HEK293 (cell line): ENCODE measurements at regions not wholly inside any gene's neighbourhood (a gene's known extent, or its start where the extent isn't known, plus 50 kb on each side); places are given as distances from the start of the nearest gene placed in this dataset.

ENCODE experiments used
- CTCF ChIA-PET: fragments of 350-600 bp; formaldehyde crosslinking; extraction: SDS; loops from one replicate; lab custom pipeline; 2021; ENCODE audit warnings: antibody characterized with exemption; lab: Yijun Ruan, JAX
- POLR2A ChIA-PET: fragments of 300-600 bp; formaldehyde crosslinking; extraction: SDS; loops from one replicate; lab custom pipeline; 2020; ENCODE audit warnings: antibody characterized with exemption, inconsistent platforms; lab: Yijun Ruan, JAX
- H3K27ac ChIP-seq: fragments of 200-500 bp; sonication (Bioruptor generic); 2 replicates; pipeline ENCODE4 v1.5.1; 2014; ENCODE audit warnings: low read depth, low read length, control low read depth, inconsistent platforms; ENCODE audit errors: extremely low read depth
- H3K36me3 ChIP-seq, 2 experiments: fragments of 200-500 bp in 1 of 2; sonication (Bioruptor generic) in 1 of 2; 1 replicate in 1 of 2; 2 replicates in 1 of 2; pipeline ENCODE4 v1.5.1; 2014 to 2017; ENCODE audit warnings: inconsistent platforms in 2 of 2, low read length in 2 of 2; ENCODE audit not compliant: control insufficient read depth in 2 of 2, insufficient read depth in 1 of 2
- H3K4me1 ChIP-seq: fragments of 200-500 bp; sonication (Bioruptor generic); 2 replicates; pipeline ENCODE4 v1.5.1; 2014; ENCODE audit warnings: mild to moderate bottlenecking, low read length, inconsistent platforms; ENCODE audit not compliant: control insufficient read depth, insufficient read depth
- H3K4me3 ChIP-seq: 2 replicates; pipeline ENCODE4 v1.5.1; 2011; ENCODE audit warnings: low read depth, mild to moderate bottlenecking, control low read depth, low read length, moderate library complexity
- H3K9me3 ChIP-seq: fragments of 200-500 bp; sonication (Bioruptor generic); 2 replicates; pipeline ENCODE4 v1.5.1; 2014; ENCODE audit warnings: low read depth, low read length, inconsistent platforms; ENCODE audit not compliant: control insufficient read depth, insufficient read depth
- FEZF1 ChIP-seq: fragments of 450-650 bp; formaldehyde crosslinking; IDR thresholded peaks from 2 replicates; pipeline ENCODE4 v1.5.1; 2016; ENCODE audit warnings: missing biosample characterization, missing genetic modification characterization
- KLF10 ChIP-seq: fragments of 450-650 bp; IDR thresholded peaks from 2 replicates; pipeline ENCODE4 v1.5.1; 2018; ENCODE audit warnings: missing biosample characterization, mild to moderate bottlenecking, missing genetic modification characterization
- OSR2 ChIP-seq: fragments of 450-650 bp; formaldehyde crosslinking; IDR thresholded peaks from 2 replicates; pipeline ENCODE4 v1.5.1; 2016; ENCODE audit warnings: missing biosample characterization, missing genetic modification characterization
- SP2 ChIP-seq: fragments of 450-650 bp; formaldehyde crosslinking; IDR thresholded peaks from 2 replicates; pipeline ENCODE4 v1.5.1; 2016; ENCODE audit warnings: missing biosample characterization, missing genetic modification characterization
- SP7 ChIP-seq: fragments of 450-650 bp; formaldehyde crosslinking; IDR thresholded peaks from 2 replicates; pipeline ENCODE4 v1.5.1; 2016; ENCODE audit warnings: missing biosample characterization, missing genetic modification characterization
- YY2 ChIP-seq: fragments of 450-650 bp; formaldehyde crosslinking; IDR thresholded peaks from 2 replicates; pipeline ENCODE4 v1.5.1; 2016; ENCODE audit warnings: missing biosample characterization, missing genetic modification characterization
- ZBTB8A ChIP-seq: fragments of 450-650 bp; formaldehyde crosslinking; IDR thresholded peaks from 2 replicates; pipeline ENCODE4 v1.5.1; 2016; ENCODE audit warnings: missing biosample characterization, missing genetic modification characterization
- ZNF140 ChIP-seq: fragments of 450-650 bp; formaldehyde crosslinking; IDR thresholded peaks from 2 replicates; pipeline ENCODE4 v1.5.1; 2016; ENCODE audit warnings: missing biosample characterization, missing genetic modification characterization
- ZNF146 ChIP-seq: fragments of 450-650 bp; formaldehyde crosslinking; IDR thresholded peaks from 2 replicates; pipeline ENCODE4 v1.5.1; 2016; ENCODE audit warnings: missing biosample characterization, missing genetic modification characterization
- ZNF16 ChIP-seq: fragments of 450-650 bp; formaldehyde crosslinking; IDR thresholded peaks from 2 replicates; pipeline ENCODE4 v1.5.1; 2016; ENCODE audit warnings: low read depth, missing biosample characterization, missing genetic modification characterization
- ZNF670 ChIP-seq: fragments of 450-650 bp; formaldehyde crosslinking; IDR thresholded peaks from 2 replicates; pipeline ENCODE4 v1.5.1; 2016; ENCODE audit warnings: missing biosample characterization, missing genetic modification characterization, low read depth
- ZNF777 ChIP-seq: fragments of 450-650 bp; formaldehyde crosslinking; IDR thresholded peaks from 2 replicates; pipeline ENCODE4 v1.5.1; 2017; ENCODE audit warnings: missing biosample characterization, missing genetic modification characterization, borderline replicate concordance
- TF ChIP-seq, protein P1 (sequence below): fragments of 450-650 bp; formaldehyde crosslinking; IDR thresholded peaks from 2 replicates; pipeline ENCODE4 v1.5.1; 2017; ENCODE audit warnings: missing biosample characterization, missing genetic modification characterization
- TF ChIP-seq, protein P2 (sequence below): fragments of 450-650 bp; formaldehyde crosslinking; IDR thresholded peaks from 2 replicates; pipeline ENCODE4 v1.5.1; 2016; ENCODE audit warnings: missing biosample characterization, missing genetic modification characterization
- TF ChIP-seq, protein P3 (sequence below): fragments of 450-650 bp; formaldehyde crosslinking; IDR thresholded peaks from 2 replicates; pipeline ENCODE4 v1.5.1; 2016; ENCODE audit warnings: missing biosample characterization, missing genetic modification characterization
- TF ChIP-seq, protein P4 (sequence below): fragments of 450-650 bp; formaldehyde crosslinking; IDR thresholded peaks from 2 replicates; pipeline ENCODE4 v1.5.1; 2016; ENCODE audit warnings: missing biosample characterization, missing genetic modification characterization

DNA sequence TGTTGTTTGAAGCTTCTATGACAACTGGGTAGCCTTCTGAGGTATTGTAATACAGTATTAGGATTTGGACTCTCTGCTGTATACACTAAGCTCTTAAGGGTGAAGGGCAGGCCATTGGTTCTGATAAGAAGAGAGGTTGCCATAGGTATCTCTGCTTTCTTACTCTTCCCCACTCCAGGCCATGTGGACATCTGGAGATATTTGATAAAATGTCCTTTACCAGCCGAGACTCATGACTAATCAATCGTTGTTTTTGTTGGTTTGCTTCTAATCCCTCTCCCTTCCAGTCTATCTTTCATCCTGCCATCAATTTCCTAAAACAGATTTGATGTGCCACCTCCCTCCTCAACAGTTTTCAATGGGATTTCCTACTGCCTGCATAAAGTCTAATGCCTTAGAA lies 64.6 kb upstream of the WDR26 start (continued):
- TF ChIP-seq YY2 (tag by site-specific recombination), result no peak
- TF ChIP-seq, protein P1, sequence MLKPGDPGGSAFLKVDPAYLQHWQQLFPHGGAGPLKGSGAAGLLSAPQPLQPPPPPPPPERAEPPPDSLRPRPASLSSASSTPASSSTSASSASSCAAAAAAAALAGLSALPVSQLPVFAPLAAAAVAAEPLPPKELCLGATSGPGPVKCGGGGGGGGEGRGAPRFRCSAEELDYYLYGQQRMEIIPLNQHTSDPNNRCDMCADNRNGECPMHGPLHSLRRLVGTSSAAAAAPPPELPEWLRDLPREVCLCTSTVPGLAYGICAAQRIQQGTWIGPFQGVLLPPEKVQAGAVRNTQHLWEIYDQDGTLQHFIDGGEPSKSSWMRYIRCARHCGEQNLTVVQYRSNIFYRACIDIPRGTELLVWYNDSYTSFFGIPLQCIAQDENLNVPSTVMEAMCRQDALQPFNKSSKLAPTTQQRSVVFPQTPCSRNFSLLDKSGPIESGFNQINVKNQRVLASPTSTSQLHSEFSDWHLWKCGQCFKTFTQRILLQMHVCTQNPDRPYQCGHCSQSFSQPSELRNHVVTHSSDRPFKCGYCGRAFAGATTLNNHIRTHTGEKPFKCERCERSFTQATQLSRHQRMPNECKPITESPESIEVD (tag by site-specific recombination), result no peak
- no peak for TF ChIP-seq ZBTB8A

DNA sequence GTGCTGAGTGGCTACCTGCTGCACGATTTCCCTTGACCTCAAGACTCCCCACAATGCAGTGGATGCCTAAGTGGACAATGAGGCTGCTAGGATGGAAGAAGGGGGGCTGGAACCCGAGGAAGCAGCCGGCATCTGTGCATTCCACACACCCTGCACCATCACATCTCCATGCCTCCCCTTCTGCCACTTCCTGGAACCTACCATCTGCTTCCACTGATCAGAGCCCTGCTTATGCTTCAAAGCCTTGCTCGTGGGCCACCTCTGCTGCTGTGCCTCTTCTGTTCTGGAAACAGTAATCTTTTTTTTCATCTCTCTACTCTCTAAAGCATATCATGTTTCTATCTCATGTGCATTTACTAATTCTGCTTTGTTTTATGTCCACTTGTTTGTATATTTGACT lies 66.2 kb upstream of the WDR26 start:
- Histone ChIP-seq H3K27ac (no peak overlapping the region), H3K36me3 (no peaks in the 10 kb centered on the region), H3K9me3 (no peaks in the 10 kb centered on the region), H3K4me3 (no peak overlapping the region), H3K4me1 (peaks cover 22% of the 10 kb centered on the region)
- TF ChIP-seq, protein P2, sequence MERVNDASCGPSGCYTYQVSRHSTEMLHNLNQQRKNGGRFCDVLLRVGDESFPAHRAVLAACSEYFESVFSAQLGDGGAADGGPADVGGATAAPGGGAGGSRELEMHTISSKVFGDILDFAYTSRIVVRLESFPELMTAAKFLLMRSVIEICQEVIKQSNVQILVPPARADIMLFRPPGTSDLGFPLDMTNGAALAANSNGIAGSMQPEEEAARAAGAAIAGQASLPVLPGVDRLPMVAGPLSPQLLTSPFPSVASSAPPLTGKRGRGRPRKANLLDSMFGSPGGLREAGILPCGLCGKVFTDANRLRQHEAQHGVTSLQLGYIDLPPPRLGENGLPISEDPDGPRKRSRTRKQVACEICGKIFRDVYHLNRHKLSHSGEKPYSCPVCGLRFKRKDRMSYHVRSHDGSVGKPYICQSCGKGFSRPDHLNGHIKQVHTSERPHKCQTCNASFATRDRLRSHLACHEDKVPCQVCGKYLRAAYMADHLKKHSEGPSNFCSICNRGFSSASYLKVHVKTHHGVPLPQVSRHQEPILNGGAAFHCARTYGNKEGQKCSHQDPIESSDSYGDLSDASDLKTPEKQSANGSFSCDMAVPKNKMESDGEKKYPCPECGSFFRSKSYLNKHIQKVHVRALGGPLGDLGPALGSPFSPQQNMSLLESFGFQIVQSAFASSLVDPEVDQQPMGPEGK (tag by site-specific recombination), result no peak
- TF ChIP-seq KLF10 (tag by site-specific recombination) (no peak), ZNF777 (tag by site-specific recombination) (no peak), OSR2 (tag by site-specific recombination) (0 out of 2 replicates have a peak, but pooled peaks have one; percentile 6), ZNF670 (tag by site-specific recombination) (no peak), FEZF1 (tag by site-specific recombination) (0 out of 2 replicates have a peak, but pooled peaks have one; percentile 15), ZNF146 (tag by site-specific recombination) (no peak), SP7 (no peak), ZNF16 (tag by site-specific recombination) (no peak), ZNF140 (tag by site-specific recombination) (no peak), SP2 (tag by site-specific recombination) (no peak)
- TF ChIP-seq, protein P1 (tag by site-specific recombination), result no peak
- TF ChIP-seq, protein P3, sequence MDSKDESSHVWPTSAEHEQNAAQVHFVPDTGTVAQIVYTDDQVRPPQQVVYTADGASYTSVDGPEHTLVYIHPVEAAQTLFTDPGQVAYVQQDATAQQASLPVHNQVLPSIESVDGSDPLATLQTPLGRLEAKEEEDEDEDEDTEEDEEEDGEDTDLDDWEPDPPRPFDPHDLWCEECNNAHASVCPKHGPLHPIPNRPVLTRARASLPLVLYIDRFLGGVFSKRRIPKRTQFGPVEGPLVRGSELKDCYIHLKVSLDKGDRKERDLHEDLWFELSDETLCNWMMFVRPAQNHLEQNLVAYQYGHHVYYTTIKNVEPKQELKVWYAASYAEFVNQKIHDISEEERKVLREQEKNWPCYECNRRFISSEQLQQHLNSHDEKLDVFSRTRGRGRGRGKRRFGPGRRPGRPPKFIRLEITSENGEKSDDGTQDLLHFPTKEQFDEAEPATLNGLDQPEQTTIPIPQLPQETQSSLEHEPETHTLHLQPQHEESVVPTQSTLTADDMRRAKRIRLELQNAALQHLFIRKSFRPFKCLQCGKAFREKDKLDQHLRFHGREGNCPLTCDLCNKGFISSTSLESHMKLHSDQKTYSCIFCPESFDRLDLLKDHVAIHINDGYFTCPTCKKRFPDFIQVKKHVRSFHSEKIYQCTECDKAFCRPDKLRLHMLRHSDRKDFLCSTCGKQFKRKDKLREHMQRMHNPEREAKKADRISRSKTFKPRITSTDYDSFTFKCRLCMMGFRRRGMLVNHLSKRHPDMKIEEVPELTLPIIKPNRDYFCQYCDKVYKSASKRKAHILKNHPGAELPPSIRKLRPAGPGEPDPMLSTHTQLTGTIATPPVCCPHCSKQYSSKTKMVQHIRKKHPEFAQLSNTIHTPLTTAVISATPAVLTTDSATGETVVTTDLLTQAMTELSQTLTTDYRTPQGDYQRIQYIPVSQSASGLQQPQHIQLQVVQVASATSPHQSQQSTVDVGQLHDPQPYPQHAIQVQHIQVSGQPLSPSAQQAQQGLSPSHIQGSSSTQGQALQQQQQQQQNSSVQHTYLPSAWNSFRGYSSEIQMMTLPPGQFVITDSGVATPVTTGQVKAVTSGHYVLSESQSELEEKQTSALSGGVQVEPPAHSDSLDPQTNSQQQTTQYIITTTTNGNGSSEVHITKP (tag by site-specific recombination), result peak; percentile 92
- TF ChIP-seq, protein P4, sequence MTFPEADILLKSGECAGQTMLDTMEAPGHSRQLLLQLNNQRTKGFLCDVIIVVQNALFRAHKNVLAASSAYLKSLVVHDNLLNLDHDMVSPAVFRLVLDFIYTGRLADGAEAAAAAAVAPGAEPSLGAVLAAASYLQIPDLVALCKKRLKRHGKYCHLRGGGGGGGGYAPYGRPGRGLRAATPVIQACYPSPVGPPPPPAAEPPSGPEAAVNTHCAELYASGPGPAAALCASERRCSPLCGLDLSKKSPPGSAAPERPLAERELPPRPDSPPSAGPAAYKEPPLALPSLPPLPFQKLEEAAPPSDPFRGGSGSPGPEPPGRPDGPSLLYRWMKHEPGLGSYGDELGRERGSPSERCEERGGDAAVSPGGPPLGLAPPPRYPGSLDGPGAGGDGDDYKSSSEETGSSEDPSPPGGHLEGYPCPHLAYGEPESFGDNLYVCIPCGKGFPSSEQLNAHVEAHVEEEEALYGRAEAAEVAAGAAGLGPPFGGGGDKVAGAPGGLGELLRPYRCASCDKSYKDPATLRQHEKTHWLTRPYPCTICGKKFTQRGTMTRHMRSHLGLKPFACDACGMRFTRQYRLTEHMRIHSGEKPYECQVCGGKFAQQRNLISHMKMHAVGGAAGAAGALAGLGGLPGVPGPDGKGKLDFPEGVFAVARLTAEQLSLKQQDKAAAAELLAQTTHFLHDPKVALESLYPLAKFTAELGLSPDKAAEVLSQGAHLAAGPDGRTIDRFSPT (tag by site-specific recombination), result no peak
- CTCF ChIA-PET, result interaction anchor here (1.5 to 5.5 kb wide), 2 partner anchors 13 to 351 kb away, joined by 3 to 50 read pairs; no protein-coding TSS in a partner anchor
- POLR2A ChIA-PET, result no interaction called here
